ENCODE measurements at regions not wholly inside any gene's neighbourhood (a gene's known extent, or its start where the extent isn't known, plus 50 kb on each side); places are given as distances from the start of the nearest gene placed in this dataset.

DNA sequence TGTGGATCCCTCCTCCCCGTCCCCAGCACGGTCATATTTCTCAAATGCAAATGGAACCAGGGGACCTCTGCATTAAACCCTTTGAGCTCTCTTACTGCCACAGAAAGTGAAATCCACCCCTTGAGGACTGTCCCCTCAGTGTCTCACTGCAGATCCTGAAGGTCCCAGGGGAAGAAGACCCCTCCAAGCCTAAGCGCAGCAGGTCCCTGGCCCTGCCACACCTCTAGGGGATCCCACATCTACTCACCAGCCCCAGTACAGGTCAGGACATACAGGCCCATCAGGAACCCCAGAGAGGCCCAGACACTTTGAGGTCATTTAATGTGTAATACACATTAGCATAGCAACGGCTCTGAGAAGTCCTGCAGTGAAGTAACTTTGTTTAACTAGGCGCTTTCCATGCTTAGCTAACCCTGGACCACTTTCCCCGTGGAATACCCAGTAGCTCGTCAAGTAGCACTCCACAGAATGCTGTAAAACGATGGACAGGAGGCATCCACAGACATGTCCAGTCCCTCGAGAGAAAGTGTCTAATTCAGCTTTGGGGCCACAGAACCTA lies 54.7 kb upstream of the ALDH1B1 start:
- TF ChIP-seq, protein P1, sequence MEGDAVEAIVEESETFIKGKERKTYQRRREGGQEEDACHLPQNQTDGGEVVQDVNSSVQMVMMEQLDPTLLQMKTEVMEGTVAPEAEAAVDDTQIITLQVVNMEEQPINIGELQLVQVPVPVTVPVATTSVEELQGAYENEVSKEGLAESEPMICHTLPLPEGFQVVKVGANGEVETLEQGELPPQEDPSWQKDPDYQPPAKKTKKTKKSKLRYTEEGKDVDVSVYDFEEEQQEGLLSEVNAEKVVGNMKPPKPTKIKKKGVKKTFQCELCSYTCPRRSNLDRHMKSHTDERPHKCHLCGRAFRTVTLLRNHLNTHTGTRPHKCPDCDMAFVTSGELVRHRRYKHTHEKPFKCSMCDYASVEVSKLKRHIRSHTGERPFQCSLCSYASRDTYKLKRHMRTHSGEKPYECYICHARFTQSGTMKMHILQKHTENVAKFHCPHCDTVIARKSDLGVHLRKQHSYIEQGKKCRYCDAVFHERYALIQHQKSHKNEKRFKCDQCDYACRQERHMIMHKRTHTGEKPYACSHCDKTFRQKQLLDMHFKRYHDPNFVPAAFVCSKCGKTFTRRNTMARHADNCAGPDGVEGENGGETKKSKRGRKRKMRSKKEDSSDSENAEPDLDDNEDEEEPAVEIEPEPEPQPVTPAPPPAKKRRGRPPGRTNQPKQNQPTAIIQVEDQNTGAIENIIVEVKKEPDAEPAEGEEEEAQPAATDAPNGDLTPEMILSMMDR (IDR thresholded peaks at IDR 0.05; ENCODE audit: low read depth, low read length) = no peak
- no peak for TF ChIP-seq EZH2phosphoT487 (IDR thresholded peaks at IDR 0.05; ENCODE audit: low read depth)

Data from OCI-LY3 (cell line).